Mucosa of gallbladder (tissue), 1 donor: ENCODE measurements at regions not wholly inside any gene's neighbourhood (a gene's known extent, or its start where the extent isn't known, plus 50 kb on each side); places are given as distances from the start of the nearest gene placed in this dataset.

Experiments
- DNase-seq: peaks from one replicate; pipeline ENCODE4 v3.0.0-alpha.2; 2020; ENCODE audit warnings: low spot score
- donor health status: DM: no; HTN: no; CAD: no.

- DNase-seq, result no peak
Observed at GRCh38 chr4:53777244-53777984, 186.1 kb upstream of the LNX1 start.

- DNase-seq, result no peak
Observed at GRCh38 chr4:53776141-53776540, 184.9 kb upstream of the LNX1 start.

- DNase-seq, result no peak
Observed at GRCh38 chr4:53775381-53775780, 184.1 kb upstream of the LNX1 start.

- no peak for DNase-seq
Observed at GRCh38 chr4:53771326-53771725, 180.0 kb upstream of the LNX1 start.

- DNase-seq, result no peak
Observed at GRCh38 chr4:53767482-53767881, 176.2 kb upstream of the LNX1 start.

GRCh38 chr4:53764761-53765490 is 173.6 kb upstream of the LNX1 start:
- no peak for DNase-seq

DNA sequence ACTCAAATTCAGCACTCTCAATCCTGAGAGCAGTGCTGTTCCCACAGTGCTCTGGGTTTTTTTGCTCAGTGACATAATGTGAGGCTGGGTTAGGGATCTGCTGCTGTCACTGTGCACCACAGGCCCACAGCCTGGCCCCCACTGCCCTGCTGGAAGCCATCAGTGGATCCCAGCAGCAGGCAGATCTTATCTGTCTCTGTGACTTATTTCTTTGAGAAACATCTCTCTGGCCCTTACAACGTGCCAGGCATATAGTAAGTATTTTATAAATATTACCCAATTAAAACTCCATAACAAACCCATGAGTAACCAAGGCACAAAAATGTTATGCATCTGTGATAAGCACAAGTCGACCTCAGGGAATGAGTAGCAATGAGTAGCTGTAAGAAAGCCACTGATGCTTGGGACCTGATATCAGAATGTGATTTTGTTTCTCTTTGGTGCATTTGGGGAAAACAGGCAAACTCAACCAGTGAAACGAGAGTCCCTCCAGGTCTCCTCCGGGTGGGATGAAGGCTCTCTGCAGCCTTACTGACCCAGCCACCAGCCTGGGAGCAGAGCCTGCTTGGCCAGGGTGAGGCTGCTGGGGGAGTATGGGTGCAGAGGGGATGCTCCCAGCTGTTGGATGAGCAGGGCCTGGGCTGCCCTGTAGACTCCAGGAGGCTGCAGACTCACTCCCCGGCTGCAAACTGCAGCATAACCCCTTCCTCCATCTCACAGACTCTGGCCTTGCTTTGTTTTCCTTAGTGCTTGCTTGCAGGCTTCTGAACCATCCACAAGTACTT is 172.7 kb upstream of the LNX1 start:
- DNase-seq, result no peak

DNA sequence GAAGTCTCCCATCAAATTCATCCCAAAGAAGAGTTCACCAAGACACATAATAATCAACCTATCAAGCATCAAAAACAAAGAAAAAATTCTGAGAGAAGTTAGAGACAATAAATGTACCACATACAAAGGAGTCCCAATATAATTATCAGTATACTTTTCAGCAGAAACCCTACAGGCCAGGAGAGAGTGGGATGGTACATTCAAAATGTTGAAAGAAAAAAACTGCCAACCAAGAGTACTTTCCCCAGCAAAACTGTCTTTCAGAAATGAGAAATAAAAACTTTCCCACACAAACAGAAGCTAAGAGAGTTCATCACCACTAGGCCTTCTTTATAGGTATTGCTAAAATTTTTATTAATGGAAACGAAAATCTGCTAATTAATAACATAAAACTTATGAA is 164.4 kb upstream of the LNX1 start:
- DNase-seq, result no peak

DNA sequence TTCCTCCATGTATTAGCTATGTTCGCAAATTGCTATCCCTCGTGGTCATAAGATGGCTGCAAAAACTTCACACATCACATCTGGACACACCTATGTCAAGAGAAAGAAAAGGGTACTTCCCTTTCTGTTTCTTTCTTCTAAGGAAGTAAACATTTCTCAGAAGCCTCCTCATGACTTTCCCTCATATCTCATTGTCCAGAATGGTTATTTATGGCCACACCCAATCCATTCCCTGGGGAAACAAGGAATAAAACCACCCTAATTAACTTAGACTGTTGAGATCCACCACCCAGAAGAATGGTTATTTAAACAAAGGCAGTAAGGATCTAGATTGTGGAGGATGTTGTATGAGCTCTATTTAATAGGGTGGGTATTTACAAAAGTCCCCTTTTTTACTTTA is 160.8 kb upstream of the LNX1 start:
- DNase-seq, result no peak

- no peak for DNase-seq
Observed at GRCh38 chr4:53748328-53748772, 157.1 kb upstream of the LNX1 start.

GRCh38 chr4:53747401-53747800 is 156.1 kb upstream of the LNX1 start:
- no peak for DNase-seq

DNA sequence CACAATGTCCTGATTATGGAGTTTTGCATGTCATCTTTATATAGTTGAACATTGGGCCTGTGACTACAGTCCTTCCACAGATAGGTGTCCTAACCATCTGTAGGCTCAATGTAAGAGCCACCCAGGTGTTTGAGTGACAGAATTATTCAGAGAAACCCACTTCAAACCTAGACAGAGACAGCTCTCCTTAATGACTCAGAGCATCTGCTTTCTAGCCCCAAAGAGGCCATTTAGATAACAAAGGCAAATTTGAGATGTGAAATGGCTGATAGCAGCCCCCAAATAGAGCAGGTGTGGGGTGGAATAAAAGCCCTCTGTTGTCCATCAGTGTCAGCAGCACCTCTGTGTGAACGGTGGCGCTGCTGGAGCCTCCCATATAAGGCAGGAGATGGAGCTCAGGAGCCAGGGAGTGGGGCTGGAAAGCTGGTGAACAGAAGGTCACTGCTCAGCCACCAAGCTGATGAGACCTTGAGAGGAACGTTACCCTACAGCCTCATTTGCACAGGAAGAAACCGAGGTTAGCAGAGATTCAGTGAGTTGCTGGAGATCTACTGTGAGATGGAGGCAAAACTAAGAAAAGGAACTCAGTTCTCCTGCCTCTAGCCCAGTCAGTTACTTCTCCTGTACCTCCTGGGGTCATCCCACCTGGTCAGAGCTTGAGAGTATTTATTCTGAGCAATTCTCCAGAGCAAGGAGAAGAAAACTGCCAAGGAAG is 153.3 kb upstream of the LNX1 start:
- DNase-seq, result no peak

- DNase-seq, result no peak
Observed at GRCh38 chr4:53734584-53735353, 143.5 kb upstream of the LNX1 start.

DNA sequence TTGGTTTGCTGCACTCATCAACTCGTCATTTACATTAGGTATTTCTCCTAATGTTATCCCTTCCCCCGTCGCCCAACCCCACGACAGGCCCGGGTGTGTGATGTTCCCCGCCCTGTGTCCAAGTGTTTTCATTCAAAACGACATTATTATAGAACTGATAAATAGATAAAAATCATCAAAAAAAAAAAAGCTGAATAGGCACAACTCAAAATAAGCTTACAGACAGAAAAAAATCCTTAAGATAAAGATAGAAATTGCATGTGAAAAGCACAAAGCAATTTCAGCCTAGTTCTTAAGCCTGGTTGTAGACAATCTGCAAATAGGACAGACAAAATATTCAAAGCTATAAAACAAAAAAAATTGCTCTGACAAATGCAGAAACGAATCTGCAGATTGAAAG is 142.9 kb upstream of the LNX1 start:
- DNase-seq, result no peak

DNA sequence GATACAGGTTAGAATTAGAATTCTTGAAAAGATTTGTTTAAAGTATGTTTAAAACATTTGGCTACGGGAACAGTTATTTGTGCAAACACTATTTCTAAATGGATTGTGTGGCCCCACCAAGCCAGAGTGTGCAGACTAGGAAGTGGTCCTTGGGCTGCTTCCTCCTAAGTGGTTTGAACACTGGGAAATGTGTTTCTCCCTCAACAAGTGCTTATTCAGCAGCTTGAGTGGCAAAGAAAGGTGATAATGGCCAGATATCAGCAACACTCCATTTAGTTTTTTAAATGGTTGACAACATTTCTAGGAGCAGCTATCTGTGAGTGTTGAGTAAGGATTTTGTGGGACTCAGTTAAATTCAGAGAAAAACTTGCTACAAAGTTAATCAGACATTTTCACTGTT is 141.4 kb upstream of the LNX1 start:
- DNase-seq, result no peak

- no peak for DNase-seq
Observed at GRCh38 chr4:53730031-53730805, 138.9 kb upstream of the LNX1 start.

GRCh38 chr4:53722110-53722509 is 130.8 kb upstream of the LNX1 start:
- no peak for DNase-seq

- DNase-seq, result no peak
Observed at GRCh38 chr4:53721263-53721662, 130.0 kb upstream of the LNX1 start.

DNA sequence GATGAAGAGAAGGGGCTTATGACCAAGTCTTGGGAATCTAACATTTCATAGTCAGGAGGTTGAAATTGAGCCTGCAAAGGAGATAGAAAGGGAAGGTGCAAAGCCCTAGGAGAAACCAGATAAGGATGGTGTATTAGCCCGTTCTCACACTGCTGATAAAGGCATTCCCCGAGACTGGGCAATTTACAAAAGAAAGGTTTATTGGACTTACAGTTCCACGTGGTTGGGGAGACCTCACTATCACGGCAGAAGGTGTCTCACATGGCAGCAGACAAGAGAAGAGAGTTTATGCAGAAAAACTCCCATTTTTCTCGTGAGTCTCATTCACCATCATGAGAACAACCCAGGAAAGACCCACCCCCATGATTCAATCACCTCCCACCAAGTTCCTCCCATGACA is 129.5 kb upstream of the LNX1 start:
- no peak for DNase-seq

GRCh38 chr4:53717064-53717549 is 125.8 kb upstream of the LNX1 start:
- no peak for DNase-seq
